A549 (cell line): ENCODE measurements at regions not wholly inside any gene's neighbourhood (a gene's known extent, or its start where the extent isn't known, plus 50 kb on each side); places are given as distances from the start of the nearest gene placed in this dataset.
"Not testable (repeated sequence)": the region's sequence is repeated elsewhere in the genome, so short reads cannot be mapped to it uniquely, and the experiment has no call there.

ENCODE experiments used
- ATAC-seq, 2 experiments: fragments of 200-7000 bp in 1 of 2; fragments of >200 bp in 1 of 2; cut with Nextera tagmentation in 1 of 2; cut with Tn5 transposase in 1 of 2; 3 replicates each; pipeline versions ENCODE4 v1.8.0 to v1.9.1; 2018 to 2020; ENCODE audit warnings: mild to moderate bottlenecking in 1 of 2, moderate library complexity in 1 of 2
- CTCF ChIA-PET: fragments of 300-600 bp; sonication (Branson Sonifier 250); formaldehyde crosslinking; extraction: SDS; loops from one replicate; lab custom pipeline; 2021; ENCODE audit warnings: antibody characterized with exemption, inconsistent platforms; lab: Yijun Ruan, JAX
- POLR2A ChIA-PET: fragments of 350-600 bp; formaldehyde crosslinking; extraction: SDS; loops from one replicate; lab custom pipeline; 2021; ENCODE audit warnings: antibody characterized with exemption, inconsistent platforms; lab: Yijun Ruan, JAX
- DNase-seq, 2 experiments: peaks; one replicate each; pipeline versions ENCODE4 v3.0.0 to v3.0.0-alpha.2; 2011 to 2016; ENCODE audit warnings: low read depth in 1 of 2, low spot score in 1 of 2
- FAIRE-seq: peaks from 2 replicates; lab custom pipeline; 2011; peaks lifted over from hg19 to GRCh38; lab: Jason Lieb, UNC
- H3K27ac ChIP-seq, 2 experiments: fragments of >200 bp; sonication (Bioruptor Twin); formaldehyde crosslinking; 3 replicates each; pipeline ENCODE4 v1.5.1; 2016 to 2017
- H3K4me1 ChIP-seq: fragments of >200 bp; sonication (Bioruptor Twin); formaldehyde crosslinking; 3 replicates; pipeline ENCODE4 v1.6.1; 2016
- H3K4me2 ChIP-seq: fragments of >200 bp; sonication (Bioruptor Twin); formaldehyde crosslinking; 3 replicates; pipeline ENCODE4 v1.6.1; 2016
- H3K4me3 ChIP-seq: fragments of >200 bp; sonication (Bioruptor Twin); formaldehyde crosslinking; 3 replicates; pipeline ENCODE4 v1.5.1; 2016
- H3K9me3 ChIP-seq: fragments of >200 bp; sonication (Bioruptor Twin); formaldehyde crosslinking; 3 replicates; pipeline ENCODE4 v1.6.1; 2016
- CBX8 ChIP-seq: fragments of 200-600 bp; sonication (generic); IDR thresholded peaks from 2 replicates; pipeline ENCODE4 v1.6.1; 2016
- CEBPB ChIP-seq, 2 experiments: fragments of >200 bp in 1 of 2; sonication (Bioruptor Twin) in 1 of 2; formaldehyde crosslinking in 1 of 2; IDR thresholded peaks; 2 replicates each; pipeline ENCODE4 v1.6.1; 2012 to 2016
- CHD2 ChIP-seq: fragments of 150-350 bp; IDR thresholded peaks from 2 replicates; pipeline ENCODE4 v1.6.1; 2014; ENCODE audit warnings: low read length; ENCODE audit not compliant: partially characterized antibody
- CHD4 ChIP-seq: fragments of 200-600 bp; sonication (generic); IDR thresholded peaks from 2 replicates; pipeline ENCODE4 v1.6.1; 2016; ENCODE audit warnings: antibody characterized with exemption, mild to moderate bottlenecking, borderline replicate concordance
- EHMT2 ChIP-seq: fragments of 200-600 bp; sonication (generic); IDR thresholded peaks from 2 replicates; pipeline ENCODE4 v1.6.1; 2016; ENCODE audit warnings: antibody characterized with exemption, low read depth, mild to moderate bottlenecking, moderate library complexity
- EP300 ChIP-seq, 2 experiments: fragments of >200 bp; sonication (Bioruptor Twin); formaldehyde crosslinking; IDR thresholded peaks; 2 replicates in 1 of 2; 3 replicates in 1 of 2; pipeline ENCODE4 v1.6.1; 2016 to 2017
- ESRRA ChIP-seq: fragments of 150-350 bp; IDR thresholded peaks from 2 replicates; pipeline ENCODE4 v1.6.1; 2014; ENCODE audit warnings: mild to moderate bottlenecking, low read length, borderline replicate concordance
- FOSB ChIP-seq: fragments of 250-450 bp; sonication (Bioruptor Pico); IDR thresholded peaks from 2 replicates; pipeline ENCODE4 v1.5.0; 2020; ENCODE audit warnings: mild to moderate bottlenecking, moderate library complexity
- FOSL2 ChIP-seq, 2 experiments: fragments of 450-650 bp in 1 of 2; fragments of >200 bp in 1 of 2; sonication (Bioruptor Twin) in 1 of 2; formaldehyde crosslinking; IDR thresholded peaks; 2 replicates each; pipeline versions ENCODE4 v1.5.0 to v1.6.1; 2016 to 2020; ENCODE audit warnings: mild to moderate bottlenecking in 1 of 2, moderate library complexity in 1 of 2
- GATA3 ChIP-seq: IDR thresholded peaks from 2 replicates; pipeline ENCODE4 v1.6.1; 2012; ENCODE audit warnings: borderline replicate concordance
- HOXB13 ChIP-seq: fragments of 250-450 bp; sonication (Bioruptor Pico); IDR thresholded peaks from 2 replicates; pipeline ENCODE4 v1.5.0; 2020; ENCODE audit warnings: low read depth, mild to moderate bottlenecking, moderate library complexity
- HOXB5 ChIP-seq: fragments of 250-450 bp; sonication (Bioruptor Pico); IDR thresholded peaks from 2 replicates; pipeline ENCODE4 v1.5.0; 2020; ENCODE audit warnings: mild to moderate bottlenecking, moderate library complexity
- JUN ChIP-seq, 2 experiments: fragments of >200 bp; sonication (Bioruptor Twin); formaldehyde crosslinking; IDR thresholded peaks; 2 replicates in 1 of 2; 3 replicates in 1 of 2; pipeline ENCODE4 v1.6.1; 2016 to 2017
- JUNB ChIP-seq: fragments of >200 bp; sonication (Bioruptor Twin); formaldehyde crosslinking; IDR thresholded peaks from 2 replicates; pipeline ENCODE4 v1.6.1; 2016
- MYC ChIP-seq: IDR thresholded peaks from 2 replicates; pipeline ENCODE4 v1.6.1; 2012; ENCODE audit warnings: mild to moderate bottlenecking, inconsistent platforms, low read length, improper control_type of control experiment, borderline replicate concordance
- NFE2L2 ChIP-seq: fragments of 150-350 bp; conservative IDR thresholded peaks from 2 replicates; pipeline ENCODE4 v1.6.1; 2014; ENCODE audit warnings: low read length
- RAD21 ChIP-seq, 2 experiments: fragments of >200 bp in 1 of 2; sonication (Bioruptor Twin) in 1 of 2; formaldehyde crosslinking in 1 of 2; IDR thresholded peaks in 1 of 2; conservative IDR thresholded peaks in 1 of 2; 2 replicates in 1 of 2; 3 replicates in 1 of 2; pipeline ENCODE4 v1.6.1; 2012 to 2018; ENCODE audit warnings: inconsistent platforms in 1 of 2
- RCOR1 ChIP-seq: fragments of 150-350 bp; IDR thresholded peaks from 2 replicates; pipeline ENCODE4 v1.6.1; 2014; ENCODE audit warnings: antibody characterized with exemption, low read length, low read depth
- REST ChIP-seq: fragments of 200-600 bp; sonication (generic); IDR thresholded peaks from 2 replicates; pipeline ENCODE4 v1.6.1; 2016; ENCODE audit warnings: antibody characterized with exemption, mild to moderate bottlenecking, moderate library complexity
- RNF2 ChIP-seq: fragments of 200-600 bp; sonication (generic); IDR thresholded peaks from 2 replicates; pipeline ENCODE4 v1.6.1; 2016; ENCODE audit warnings: low read depth, mild to moderate bottlenecking, antibody characterized with exemption, moderate library complexity, borderline replicate concordance
- SREBF2 ChIP-seq: fragments of 450-650 bp; IDR thresholded peaks from 2 replicates; pipeline ENCODE4 v1.6.1; 2014; ENCODE audit warnings: mild to moderate bottlenecking, moderate library complexity
- TFCP2L1 ChIP-seq: fragments of 250-450 bp; sonication (Bioruptor Pico); IDR thresholded peaks from 2 replicates; pipeline ENCODE4 v1.5.0; 2021; ENCODE audit warnings: mild to moderate bottlenecking
- TP53 ChIP-seq: fragments of 250-450 bp; sonication (Bioruptor Pico); IDR thresholded peaks from 2 replicates; pipeline ENCODE4 v1.5.0; 2021; ENCODE audit warnings: mild to moderate bottlenecking, moderate library complexity
- ZC3H11A ChIP-seq: fragments of 450-650 bp; IDR thresholded peaks from 2 replicates; pipeline ENCODE4 v1.6.1; 2014; ENCODE audit warnings: antibody characterized with exemption, mild to moderate bottlenecking
- ZNF302 ChIP-seq: fragments of 250-450 bp; sonication (Bioruptor Pico); IDR thresholded peaks from 2 replicates; pipeline ENCODE4 v1.9.0; 2021; ENCODE audit warnings: inconsistent platforms, mild to moderate bottlenecking, moderate library complexity
- WGBS: methylation state at CpG from one replicate; pipeline ENCODE4 v1.1.6; 2017; ENCODE audit errors: missing lambda C conversion rate; 5-methylcytosine and 5-hydroxymethylcytosine counted together
- TF ChIP-seq, protein P1 (sequence below): IDR thresholded peaks from 2 replicates; pipeline ENCODE4 v1.6.1; 2012

DNA sequence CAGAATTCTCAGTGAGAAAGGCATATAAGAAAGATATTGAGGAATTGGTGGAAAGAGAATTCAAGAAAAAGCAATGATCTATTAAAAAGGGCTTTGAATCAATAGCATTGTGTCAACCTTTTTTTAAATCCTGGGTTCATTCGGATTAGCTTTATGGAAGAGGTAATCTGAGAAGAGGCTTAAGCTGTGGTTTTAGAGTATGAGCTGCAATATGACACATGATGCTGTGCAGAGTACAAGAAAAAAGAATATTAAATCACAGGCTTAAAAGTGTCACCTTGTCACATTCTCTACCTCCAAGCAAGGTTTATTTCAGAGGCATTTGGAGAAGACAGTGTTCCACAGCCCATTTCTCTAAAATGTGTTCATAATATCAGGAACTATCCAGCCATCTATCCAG is 128.9 kb downstream of the RTP4 start (continued):
- no peak for TF ChIP-seq JUN (IDR thresholded peaks at IDR 0.05)
- TF ChIP-seq, all 56 proteins: peak for 0

- POLR2A ChIA-PET, H3K9me3 ChIP-seq, H3K4me3 ChIP-seq, DNase-seq, H3K27ac ChIP-seq, H3K4me2 ChIP-seq, H3K4me1 ChIP-seq, ATAC-seq, FAIRE-seq: not testable (repeated sequence)
- WGBS, result 55% methylated on average over 3 of the region's 3 CpGs
- CTCF ChIA-PET, result interaction anchor here (1.1 kb wide), 1 partner anchor 50 kb away, joined by 3 read pairs; no protein-coding TSS in a partner anchor
These were observed 125.9 kb downstream of the RTP4 start for GRCh38 chr3:187494056-187494455.

DNA sequence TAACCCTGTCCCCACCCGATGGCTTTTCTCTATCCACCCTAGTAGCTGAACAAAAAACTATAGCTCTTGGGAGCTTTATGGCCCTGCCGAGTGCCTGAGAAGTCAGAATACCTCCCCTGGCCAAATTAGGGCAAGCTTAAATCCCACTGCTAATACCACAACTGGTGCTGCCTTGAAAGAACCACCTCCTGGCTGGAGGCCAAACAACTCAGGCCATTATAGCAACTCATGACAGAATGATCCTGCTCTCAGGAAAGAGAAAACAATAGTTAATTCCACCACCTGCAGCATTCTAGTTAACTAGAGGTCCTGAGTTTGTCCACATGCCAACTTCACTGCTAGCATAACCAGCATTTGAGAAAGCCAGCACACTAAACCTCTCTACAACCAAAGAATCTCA is 123.2 kb downstream of the RTP4 start:
- ATAC-seq, result no peak
- H3K4me2 ChIP-seq, result no peak overlapping the region
- TF ChIP-seq GATA3 (no peak), SREBF2 (no peak), ZNF302 (no peak), HOXB5 (CRISPR knock-in tag) (no peak), REST (no peak), FOSL2 (IDR thresholded peaks at IDR 0.05) (no peak), FOSL2 (CRISPR knock-in tag; IDR thresholded peaks at IDR 0.05) (no peak), EP300 (IDR thresholded peaks at IDR 0.05) (no peak), JUNB (no peak), NFE2L2 (no peak), EHMT2 (no peak), MYC (no peak), ESRRA (no peak), FOSB (CRISPR knock-in tag) (no peak), RCOR1 (no peak)
- TF ChIP-seq, protein P1, sequence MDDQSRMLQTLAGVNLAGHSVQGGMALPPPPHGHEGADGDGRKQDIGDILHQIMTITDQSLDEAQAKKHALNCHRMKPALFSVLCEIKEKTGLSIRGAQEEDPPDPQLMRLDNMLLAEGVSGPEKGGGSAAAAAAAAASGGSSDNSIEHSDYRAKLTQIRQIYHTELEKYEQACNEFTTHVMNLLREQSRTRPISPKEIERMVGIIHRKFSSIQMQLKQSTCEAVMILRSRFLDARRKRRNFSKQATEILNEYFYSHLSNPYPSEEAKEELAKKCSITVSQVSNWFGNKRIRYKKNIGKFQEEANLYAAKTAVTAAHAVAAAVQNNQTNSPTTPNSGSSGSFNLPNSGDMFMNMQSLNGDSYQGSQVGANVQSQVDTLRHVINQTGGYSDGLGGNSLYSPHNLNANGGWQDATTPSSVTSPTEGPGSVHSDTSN, result no peak
- ChIA-PET POLR2A (no interaction called here), CTCF (no interaction called here)
- H3K4me1 ChIP-seq, result no peaks in the 10 kb centered on the region
- H3K27ac ChIP-seq, result no peak overlapping the region
- no peak overlapping the region for H3K4me3 ChIP-seq
- no peak for DNase-seq
- FAIRE-seq, result no peak
- 0% methylated on average over 1 of the region's 2 CpGs for WGBS
- H3K9me3 ChIP-seq, result no peaks in the 10 kb centered on the region

DNA sequence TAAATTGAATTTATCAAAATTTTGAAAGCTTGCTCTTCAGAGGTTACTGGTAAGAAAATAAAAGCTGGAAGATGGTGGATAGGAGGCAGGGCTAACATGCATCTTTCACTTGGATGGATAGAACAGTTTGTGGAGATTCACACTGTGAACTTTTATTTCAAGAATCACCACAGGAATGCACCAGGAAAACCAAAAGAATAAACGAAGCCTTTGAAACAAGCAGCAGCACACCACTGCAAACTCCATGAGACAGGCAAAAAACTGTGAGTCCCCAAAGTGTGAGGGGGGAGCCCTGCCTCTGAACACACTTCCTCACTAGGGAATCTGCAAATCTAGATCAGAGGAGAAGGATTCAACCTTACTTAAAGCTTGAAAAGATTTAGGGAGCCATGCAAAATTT is 122.2 kb downstream of the RTP4 start:
- Histone ChIP-seq H3K4me3 (no peak overlapping the region), H3K9me3 (no peaks in the 10 kb centered on the region), H3K27ac (no peak overlapping the region), H3K4me1 (no peaks in the 10 kb centered on the region), H3K4me2 (no peak overlapping the region)
- ChIA-PET POLR2A (no interaction called here), CTCF (interaction anchor here (0.6 kb wide), 1 partner anchor 46 kb away, joined by 3 read pairs; no protein-coding TSS in a partner anchor)
- no peak for ATAC-seq
- 0% methylated on average over 1 of the region's 1 CpG for WGBS
- TF ChIP-seq HOXB13 (CRISPR knock-in tag), result no peak
- no peak for TF ChIP-seq RAD21 (conservative IDR thresholded peaks at IDR 0.05 in 1 of 2, IDR thresholded peaks at IDR 0.05 in 1 of 2)
- no peak for TF ChIP-seq CBX8
- no peak for TF ChIP-seq EP300 (IDR thresholded peaks at IDR 0.05)
- TF ChIP-seq CEBPB (IDR thresholded peaks at IDR 0.05), result no peak
- TF ChIP-seq ZC3H11A, result no peak
- TF ChIP-seq TFCP2L1 (CRISPR knock-in tag), result no peak
- TF ChIP-seq TP53 (CRISPR knock-in tag), result no peak
- no peak for TF ChIP-seq CHD4
- no peak for TF ChIP-seq RCOR1
- TF ChIP-seq RNF2, result no peak
- no peak for TF ChIP-seq CHD2
- no peak for TF ChIP-seq REST
- no peak for TF ChIP-seq JUN (IDR thresholded peaks at IDR 0.05)
- no peak for TF ChIP-seq ZNF302
- no peak for DNase-seq
- FAIRE-seq, result no peak
